ENCODE measurements at regions not wholly inside any gene's neighbourhood (a gene's known extent, or its start where the extent isn't known, plus 50 kb on each side); places are given as distances from the start of the nearest gene placed in this dataset.

GRCh38 chr2:204172145-204172600, 235.6 kb downstream of the ICOS start:
- FAIRE-seq (no peak), ATAC-seq (no peak), DNase-seq (ENCODE audit: low spot score) (no peak)
- BruUV-seq (replicated peaks): no TSS peak
- WGBS (ENCODE audit: low lambda C conversion rate): 6% methylated on average over 7 of the region's 7 CpGs
- ChIA-PET CTCF (ENCODE audit: low intra/inter-chr PET ratio, low total read pairs) (no interaction called here), POLR2A (no interaction called here)
- Histone ChIP-seq H3K79me2 (ENCODE audit: insufficient read depth, low read length) (no peaks in the 10 kb centered on the region), H3K27ac (ENCODE audit: extremely low read length, insufficient read depth, low read length) (no peak overlapping the region), H2AFZ (ENCODE audit: low read length) (no peak overlapping the region), H3K27me3 (ENCODE audit: control insufficient read depth in 1 of 2, insufficient read depth in 2 of 2, low read length in 2 of 2) (peaks cover 2 to 3% of the 10 kb centered on the region in 2 experiments; a peak in 1 of 5 replicates), H3K4me1 (ENCODE audit: insufficient read depth, low read length) (peaks cover 10% of the 10 kb centered on the region; the same call in 1 of the 2 replicates), H3K9ac (ENCODE audit: insufficient read depth, low read depth, low read length) (no peak overlapping the region), H3K4me2 (ENCODE audit: low read depth, low read length) (no peak overlapping the region), H4K20me1 (ENCODE audit: insufficient read depth, low read length) (no peaks in the 10 kb centered on the region), H3K4me3 (replicated peaks in 1 of 3; ENCODE audit: insufficient read depth in 1 of 3, low read depth in 2 of 3, low read length in 3 of 3) (no peak overlapping the region), H3K9me3 (ENCODE audit: low read length) (no peaks in the 10 kb centered on the region), H3K36me3 (replicated peaks in 1 of 2; ENCODE audit: control insufficient read depth in 1 of 2, insufficient read depth in 2 of 2, low read length in 2 of 2) (no peaks in the 10 kb centered on the region)
- in situ Hi-C loops (cut with HindIII; ENCODE audit: extremely low pct_ligation_motif_present, low pct_unique_long_range_greater_than_20kb) (no loop called here), intact Hi-C loops (cut with micrococcal nuclease; ENCODE audit: unreplicated experiment) (no loop called here)
- TF ChIP-seq BRD4 (CRISPR knock-in tag; IDR thresholded peaks at IDR 0.05): no peak
- TF ChIP-seq IKZF1 (IDR thresholded peaks at IDR 0.05): no peak
- no peak for TF ChIP-seq KDM5B (CRISPR knock-in tag; IDR thresholded peaks at IDR 0.05; ENCODE audit: borderline replicate concordance)
- TF ChIP-seq ZNF503 (CRISPR knock-in tag; IDR thresholded peaks at IDR 0.05): no peak
- TF ChIP-seq MXD3 (CRISPR knock-in tag; IDR thresholded peaks at IDR 0.05): no peak
- TF ChIP-seq GMEB2 (CRISPR knock-in tag; IDR thresholded peaks at IDR 0.05; ENCODE audit: low read depth): no peak
- no peak for TF ChIP-seq MTERF4 (CRISPR knock-in tag; IDR thresholded peaks at IDR 0.05)
- TF ChIP-seq BRCA1 (CRISPR knock-in tag; IDR thresholded peaks at IDR 0.05): no peak
- no peak for TF ChIP-seq MAX (IDR thresholded peaks at IDR 0.05)
- TF ChIP-seq JUNB (CRISPR knock-in tag; IDR thresholded peaks at IDR 0.05; ENCODE audit: borderline replicate concordance): no peak
- no peak for TF ChIP-seq NFE2 (CRISPR knock-in tag; IDR thresholded peaks at IDR 0.05)
- no peak for TF ChIP-seq ZNF556 (CRISPR knock-in tag; IDR thresholded peaks at IDR 0.05; ENCODE audit: borderline replicate concordance)
- no peak for TF ChIP-seq ZNF142 (CRISPR knock-in tag; IDR thresholded peaks at IDR 0.05)
- no peak for TF ChIP-seq ZNF331 (CRISPR knock-in tag; IDR thresholded peaks at IDR 0.05)
- TF ChIP-seq RAD21 (CRISPR knock-in tag; IDR thresholded peaks at IDR 0.05): no peak
